ENCODE measurements at regions not wholly inside any gene's neighbourhood (a gene's known extent, or its start where the extent isn't known, plus 50 kb on each side); places are given as distances from the start of the nearest gene placed in this dataset.

GRCh38 chr14:76974365-76974764 lies 54.1 kb downstream of the IRF2BPL start:
- H3K4me1 Mint-ChIP-seq, result peaks cover 18% of the 10 kb centered on the region
- no peaks in the 10 kb centered on the region for H3K9me3 Mint-ChIP-seq
- H3K27me3 Mint-ChIP-seq (ENCODE audit: low read depth), result no peaks in the 10 kb centered on the region
- no peaks in the 10 kb centered on the region for H3K36me3 Mint-ChIP-seq
- H3K27ac Mint-ChIP-seq, result no peak overlapping the region
- no peak overlapping the region for H3K4me3 Mint-ChIP-seq
- no peak for DNase-seq (ENCODE audit: low spot score in 2 of 2, unreplicated experiment in 2 of 2)
- TF ChIP-seq CTCF (IDR thresholded peaks at IDR 0.05; ENCODE audit: unreplicated experiment), result no peak

GRCh38 chr14:76971549-76971948 lies 57.0 kb downstream of the IRF2BPL start:
- no peak for DNase-seq (ENCODE audit: low spot score in 2 of 2, unreplicated experiment in 2 of 2)
- H3K9me3 Mint-ChIP-seq, result no peaks in the 10 kb centered on the region
- no peaks in the 10 kb centered on the region for H3K27me3 Mint-ChIP-seq (ENCODE audit: low read depth)
- peaks cover 13% of the 10 kb centered on the region for H3K4me1 Mint-ChIP-seq
- H3K4me3 Mint-ChIP-seq, result no peak overlapping the region
- peak overlapping the region; percentile 53 for H3K27ac Mint-ChIP-seq
- TF ChIP-seq CTCF (IDR thresholded peaks at IDR 0.05; ENCODE audit: unreplicated experiment), result no peak
- H3K36me3 Mint-ChIP-seq, result no peaks in the 10 kb centered on the region

GRCh38 chr14:76968621-76969063 lies 59.9 kb downstream of the IRF2BPL start:
- Mint-ChIP-seq H3K36me3 (no peaks in the 10 kb centered on the region), H3K27ac (no peak overlapping the region), H3K4me1 (peaks cover 21% of the 10 kb centered on the region), H3K9me3 (no peaks in the 10 kb centered on the region), H3K27me3 (ENCODE audit: low read depth) (no peaks in the 10 kb centered on the region), H3K4me3 (no peak overlapping the region)
- DNase-seq (ENCODE audit: low spot score in 2 of 2, unreplicated experiment in 2 of 2), result no peak
- TF ChIP-seq CTCF (IDR thresholded peaks at IDR 0.05; ENCODE audit: unreplicated experiment), result no peak

- Mint-ChIP-seq H3K4me3 (no peak overlapping the region), H3K27me3 (ENCODE audit: low read depth) (no peaks in the 10 kb centered on the region), H3K4me1 (peaks cover 27% of the 10 kb centered on the region), H3K9me3 (no peaks in the 10 kb centered on the region), H3K36me3 (no peaks in the 10 kb centered on the region), H3K27ac (no peak overlapping the region)
- TF ChIP-seq CTCF (IDR thresholded peaks at IDR 0.05; ENCODE audit: unreplicated experiment), result no peak
- no peak for DNase-seq (ENCODE audit: low spot score in 2 of 2, unreplicated experiment in 2 of 2)
These were observed 60.7 kb downstream of the IRF2BPL start for GRCh38 chr14:76967788-76968187.

- H3K27ac Mint-ChIP-seq, result peak overlapping the region; percentile 78
- H3K4me1 Mint-ChIP-seq, result peaks cover 42% of the 10 kb centered on the region
These were observed 63.3 kb downstream of the IRF2BPL start for GRCh38 chr14:76965232-76965631.

More at GRCh38 chr14:76965232-76965631, 63.3 kb downstream of the IRF2BPL start:
- no peaks in the 10 kb centered on the region for H3K9me3 Mint-ChIP-seq
- DNase-seq (ENCODE audit: low spot score in 2 of 2, unreplicated experiment in 2 of 2), result no peak
- TF ChIP-seq CTCF (IDR thresholded peaks at IDR 0.05; ENCODE audit: unreplicated experiment), result no peak
- H3K27me3 Mint-ChIP-seq (ENCODE audit: low read depth), result no peaks in the 10 kb centered on the region
- no peak overlapping the region for H3K4me3 Mint-ChIP-seq
- H3K36me3 Mint-ChIP-seq, result no peaks in the 10 kb centered on the region

Measured in mesothelial cell of epicardium (in vitro differentiated cells).